ENCODE measurements at regions not wholly inside any gene's neighbourhood (a gene's known extent, or its start where the extent isn't known, plus 50 kb on each side); places are given as distances from the start of the nearest gene placed in this dataset.
"Not testable (repeated sequence)": the region's sequence is repeated elsewhere in the genome, so short reads cannot be mapped to it uniquely, and the experiment has no call there.

DNA sequence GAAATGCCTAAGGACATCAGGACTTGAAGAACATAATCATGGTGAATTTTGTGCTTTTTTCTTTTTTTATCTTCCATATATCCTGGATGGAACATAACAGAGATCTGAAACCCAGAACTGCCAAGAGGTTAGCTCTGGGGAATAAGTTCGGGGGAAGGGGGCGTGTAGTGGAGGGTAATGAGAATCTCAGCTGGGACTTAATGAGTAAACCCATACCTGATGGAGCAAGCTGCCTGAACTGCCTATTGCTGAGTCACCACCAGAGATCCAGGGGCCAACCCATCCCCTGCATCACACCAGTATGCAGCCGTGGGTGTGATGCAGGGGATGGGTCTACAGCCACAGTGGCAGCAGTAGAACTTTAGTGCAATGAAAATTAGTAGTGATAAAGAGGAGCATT, 267.1 kb downstream of the ZFY start:
- TF ChIP-seq POLR2A (IDR thresholded peaks at IDR 0.05; ENCODE audit: low read length); GATA1 (IDR thresholded peaks at IDR 0.05; ENCODE audit: low read depth, low read length): not testable (repeated sequence)

All from erythroblast (primary cell).